DMS53 treated with DMSO at 0.1 percent for 48 hours (cell line): ENCODE measurements at regions not wholly inside any gene's neighbourhood (a gene's known extent, or its start where the extent isn't known, plus 50 kb on each side); places are given as distances from the start of the nearest gene placed in this dataset.
A peak's percentile ranks its signal among the peaks of the same experiment; 100 is the strongest.
"Not testable (repeated sequence)": the region's sequence is repeated elsewhere in the genome, so short reads cannot be mapped to it uniquely, and the experiment has no call there.

Experiments
- DNase-seq: peaks from one replicate; lab custom pipeline; 2025; ENCODE audit not compliant: unreplicated experiment; lab: John Stamatoyannopoulos, UW

- no peak for DNase-seq
Observed at GRCh38 chr4:162498168-162498567, 334.4 kb upstream of the FSTL5 start.

GRCh38 chr4:162497564-162498167, 333.9 kb upstream of the FSTL5 start:
- DNase-seq: peak; percentile 45

GRCh38 chr4:162494935-162495334, 331.1 kb upstream of the FSTL5 start:
- DNase-seq: no peak

- DNase-seq: peak; percentile 27
Observed at GRCh38 chr4:162485486-162485885, 321.7 kb upstream of the FSTL5 start.

GRCh38 chr4:162475246-162475645, 311.4 kb upstream of the FSTL5 start:
- DNase-seq: no peak

GRCh38 chr4:162469977-162470376, 306.2 kb upstream of the FSTL5 start:
- DNase-seq: no peak

- not testable (repeated sequence) for DNase-seq
Observed at GRCh38 chr4:162465356-162465755, 301.6 kb upstream of the FSTL5 start.

GRCh38 chr4:162461952-162462351, 298.2 kb upstream of the FSTL5 start:
- peak; percentile 34 for DNase-seq

- no peak for DNase-seq
Observed at GRCh38 chr4:162458051-162458450, 294.3 kb upstream of the FSTL5 start.

GRCh38 chr4:162457071-162457865, 293.5 kb upstream of the FSTL5 start:
- no peak for DNase-seq

- no peak for DNase-seq
Observed at GRCh38 chr4:162456106-162456505, 292.3 kb upstream of the FSTL5 start.

- DNase-seq: no peak
Observed at GRCh38 chr4:162450531-162451035, 286.8 kb upstream of the FSTL5 start.

GRCh38 chr4:162443510-162443909, 279.7 kb upstream of the FSTL5 start:
- DNase-seq: no peak

- DNase-seq: no peak
Observed at GRCh38 chr4:162442128-162442527, 278.3 kb upstream of the FSTL5 start.

- no peak for DNase-seq
Observed at GRCh38 chr4:162422312-162422711, 258.5 kb upstream of the FSTL5 start.

- DNase-seq: no peak
Observed at GRCh38 chr4:162410854-162411253, 247.1 kb upstream of the FSTL5 start.

- DNase-seq: no peak
Observed at GRCh38 chr4:162409048-162409447, 245.2 kb upstream of the FSTL5 start.

- DNase-seq: no peak
Observed at GRCh38 chr4:162408309-162408708, 244.5 kb upstream of the FSTL5 start.

- peak; percentile 50 for DNase-seq
Observed at GRCh38 chr4:162406637-162407365, 243.0 kb upstream of the FSTL5 start.

- no peak for DNase-seq
Observed at GRCh38 chr4:162403932-162404331, 240.1 kb upstream of the FSTL5 start.

- no peak for DNase-seq
Observed at GRCh38 chr4:162403419-162403818, 239.6 kb upstream of the FSTL5 start.

GRCh38 chr4:162401021-162401420, 237.2 kb upstream of the FSTL5 start:
- no peak for DNase-seq
